ENCODE measurements at regions not wholly inside any gene's neighbourhood (a gene's known extent, or its start where the extent isn't known, plus 50 kb on each side); places are given as distances from the start of the nearest gene placed in this dataset.

- Mint-ChIP-seq H3K27ac (peak overlapping the region in 1 of 3 experiments; percentile 1), H3K27me3 (ENCODE audit: low read depth) (no peaks in the 10 kb centered on the region), H3K36me3 (ENCODE audit: low read depth) (peaks cover 3% of the 10 kb centered on the region), H3K9me3 (peaks cover 14% of the 10 kb centered on the region), H3K4me1 (peaks cover 28% of the 10 kb centered on the region), H3K4me3 (no peak overlapping the region)
- no peak for TF ChIP-seq CTCF (IDR thresholded peaks at IDR 0.05; ENCODE audit: unreplicated experiment in 3 of 3)
Observed at GRCh38 chr21:28442624-28443023, 550.1 kb downstream of the LTN1 start.

- H3K36me3 Mint-ChIP-seq (ENCODE audit: low read depth) = peaks cover 3% of the 10 kb centered on the region
- peaks cover 11% of the 10 kb centered on the region for H3K9me3 Mint-ChIP-seq
- no peaks in the 10 kb centered on the region for H3K27me3 Mint-ChIP-seq (ENCODE audit: low read depth)
- H3K4me3 Mint-ChIP-seq = no peak overlapping the region
- TF ChIP-seq CTCF (IDR thresholded peaks at IDR 0.05; ENCODE audit: unreplicated experiment in 3 of 3) = no peak
- H3K4me1 Mint-ChIP-seq = peaks cover 34% of the 10 kb centered on the region
- H3K27ac Mint-ChIP-seq = peak overlapping the region in 1 of 3 experiments; percentile 1
Observed at GRCh38 chr21:28442085-28442484, 550.6 kb downstream of the LTN1 start.

GRCh38 chr21:28439788-28440187 lies 552.9 kb downstream of the LTN1 start:
- H3K27ac Mint-ChIP-seq = peak overlapping the region; percentile 68 to 85 (median 69)
- H3K36me3 Mint-ChIP-seq (ENCODE audit: low read depth) = no peaks in the 10 kb centered on the region
- TF ChIP-seq CTCF (IDR thresholded peaks at IDR 0.05; ENCODE audit: unreplicated experiment in 3 of 3) = no peak
- H3K4me1 Mint-ChIP-seq = peaks cover 46% of the 10 kb centered on the region
- H3K27me3 Mint-ChIP-seq (ENCODE audit: low read depth) = no peaks in the 10 kb centered on the region
- no peaks in the 10 kb centered on the region for H3K9me3 Mint-ChIP-seq
- no peak overlapping the region for H3K4me3 Mint-ChIP-seq

GRCh38 chr21:28439251-28439650 lies 553.4 kb downstream of the LTN1 start:
- no peaks in the 10 kb centered on the region for H3K9me3 Mint-ChIP-seq
- peaks cover 44% of the 10 kb centered on the region for H3K4me1 Mint-ChIP-seq
- peak overlapping the region; percentile 68 to 85 (median 69) for H3K27ac Mint-ChIP-seq
- TF ChIP-seq CTCF (IDR thresholded peaks at IDR 0.05; ENCODE audit: unreplicated experiment in 3 of 3) = no peak
- H3K36me3 Mint-ChIP-seq (ENCODE audit: low read depth) = no peaks in the 10 kb centered on the region
- H3K27me3 Mint-ChIP-seq (ENCODE audit: low read depth) = no peaks in the 10 kb centered on the region
- H3K4me3 Mint-ChIP-seq = no peak overlapping the region

- Mint-ChIP-seq H3K4me3 (no peak overlapping the region), H3K9me3 (no peaks in the 10 kb centered on the region), H3K36me3 (ENCODE audit: low read depth) (no peaks in the 10 kb centered on the region), H3K4me1 (peaks cover 44% of the 10 kb centered on the region), H3K27ac (peak overlapping the region; percentile 68 to 91 (median 76)), H3K27me3 (ENCODE audit: low read depth) (no peaks in the 10 kb centered on the region)
- no peak for TF ChIP-seq CTCF (IDR thresholded peaks at IDR 0.05; ENCODE audit: unreplicated experiment in 3 of 3)
Observed at GRCh38 chr21:28437061-28437460, 555.6 kb downstream of the LTN1 start.

- Mint-ChIP-seq H3K27me3 (ENCODE audit: low read depth) (no peaks in the 10 kb centered on the region), H3K4me3 (no peak overlapping the region), H3K27ac (peak overlapping the region; percentile 68 to 91 (median 76)), H3K36me3 (ENCODE audit: low read depth) (no peaks in the 10 kb centered on the region), H3K9me3 (no peaks in the 10 kb centered on the region), H3K4me1 (peaks cover 41% of the 10 kb centered on the region)
- TF ChIP-seq CTCF (IDR thresholded peaks at IDR 0.05; ENCODE audit: unreplicated experiment in 3 of 3) = no peak
Observed at GRCh38 chr21:28436286-28436932, 556.3 kb downstream of the LTN1 start.

Measured in nephron (organoid).